ENCODE measurements at regions not wholly inside any gene's neighbourhood (a gene's known extent, or its start where the extent isn't known, plus 50 kb on each side); places are given as distances from the start of the nearest gene placed in this dataset.

DNA sequence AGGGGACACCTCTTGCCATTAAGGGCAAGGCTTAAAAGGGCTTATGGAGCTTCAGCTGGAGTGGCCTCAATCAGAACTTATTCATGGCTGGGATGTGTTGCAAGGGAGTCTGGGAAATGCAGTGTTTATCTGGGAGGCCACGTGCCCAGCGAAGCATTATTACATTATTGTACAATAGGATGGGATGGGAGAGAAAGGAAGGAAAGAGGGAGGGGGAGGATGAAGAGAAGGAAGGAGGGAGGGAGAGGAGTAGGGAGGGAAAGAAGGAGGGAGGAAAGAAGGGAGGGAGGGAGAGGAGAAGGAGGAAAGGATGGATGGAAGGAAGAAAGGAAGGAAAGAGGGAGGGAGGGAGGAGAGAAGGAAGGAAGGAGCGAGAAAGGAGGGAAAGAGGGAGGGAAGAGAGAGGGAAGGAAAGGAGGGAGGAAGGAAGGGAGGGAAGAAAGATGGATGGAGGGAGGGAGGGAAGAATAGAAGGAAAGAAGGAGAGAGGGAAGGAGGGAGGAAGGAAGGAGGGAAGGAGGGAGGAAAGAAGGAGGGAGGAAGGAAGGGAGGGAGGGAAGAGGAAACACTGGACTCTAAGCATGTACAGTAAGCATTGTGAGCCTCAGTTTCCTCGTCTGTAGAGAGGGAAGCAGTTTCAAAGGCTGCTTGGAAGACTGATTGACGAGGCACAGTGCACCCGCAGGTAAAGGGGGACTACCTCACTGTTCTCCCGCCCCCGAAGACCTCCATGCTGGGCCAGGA is 62.2 kb downstream of the MYEOV start:
- no peak for TF ChIP-seq BHLHE40 (IDR thresholded peaks at IDR 0.05; ENCODE audit: borderline replicate concordance)
- no peak for TF ChIP-seq SUZ12 (IDR thresholded peaks at IDR 0.05)
- no peak for TF ChIP-seq TARDBP (IDR thresholded peaks at IDR 0.05)
- TF ChIP-seq CTBP1 (IDR thresholded peaks at IDR 0.05; ENCODE audit: borderline replicate concordance): no peak
- no peak for TF ChIP-seq PKNOX1 (IDR thresholded peaks at IDR 0.05)
- TF ChIP-seq ZNF384 (IDR thresholded peaks at IDR 0.05): no peak
- TF ChIP-seq HDGF (IDR thresholded peaks at IDR 0.05; ENCODE audit: borderline replicate concordance): no peak
- TF ChIP-seq LEF1 (IDR thresholded peaks at IDR 0.05; ENCODE audit: borderline replicate concordance): no peak
- TF ChIP-seq FOXM1 (IDR thresholded peaks at IDR 0.05; ENCODE audit: borderline replicate concordance): no peak
- TF ChIP-seq SP1 (IDR thresholded peaks at IDR 0.05): no peak
- TF ChIP-seq ARNT (IDR thresholded peaks at IDR 0.05): no peak
- no peak for TF ChIP-seq ELF4 (IDR thresholded peaks at IDR 0.05)
- TF ChIP-seq FOXA1 (IDR thresholded peaks at IDR 0.05): no peak
- TF ChIP-seq FOXK2 (IDR thresholded peaks at IDR 0.05): no peak
